Nucleus accumbens (tissue), 56 donors: ENCODE measurements at regions not wholly inside any gene's neighbourhood (a gene's known extent, or its start where the extent isn't known, plus 50 kb on each side); places are given as distances from the start of the nearest gene placed in this dataset.

Experiments
- DNase-seq, 56 donors: peaks; one replicate each; lab custom pipeline; 2025; lab: John Stamatoyannopoulos, UW

DNA sequence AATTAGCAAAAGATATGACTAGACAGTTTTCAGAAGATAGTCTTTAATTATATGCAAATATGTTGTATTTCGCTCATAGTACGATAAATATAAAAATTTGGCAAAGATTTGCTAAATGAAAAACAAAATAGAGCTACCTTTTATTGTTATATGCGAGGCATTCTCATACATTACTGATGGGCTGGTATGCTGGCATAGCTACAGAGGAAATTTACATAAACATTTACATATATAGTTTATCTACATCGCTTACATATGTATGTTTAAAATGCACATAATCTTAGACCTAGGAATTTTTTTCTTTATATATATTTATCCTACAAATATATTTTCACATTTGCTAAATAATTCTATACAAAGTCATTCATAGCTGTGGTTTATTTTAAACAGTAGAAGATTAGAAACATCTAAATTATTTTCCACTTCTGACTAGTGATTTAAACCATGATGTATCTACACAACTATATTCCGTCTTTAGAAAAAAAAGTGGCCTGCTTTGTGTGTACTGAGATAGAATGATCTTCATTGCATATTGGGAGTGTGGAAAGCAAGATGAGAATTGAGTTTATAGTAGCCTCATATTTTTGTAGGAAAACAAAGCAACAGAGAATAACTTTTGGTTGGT, 1345.0 kb upstream of the SLC10A2 start:
- DNase-seq: no peak

DNA sequence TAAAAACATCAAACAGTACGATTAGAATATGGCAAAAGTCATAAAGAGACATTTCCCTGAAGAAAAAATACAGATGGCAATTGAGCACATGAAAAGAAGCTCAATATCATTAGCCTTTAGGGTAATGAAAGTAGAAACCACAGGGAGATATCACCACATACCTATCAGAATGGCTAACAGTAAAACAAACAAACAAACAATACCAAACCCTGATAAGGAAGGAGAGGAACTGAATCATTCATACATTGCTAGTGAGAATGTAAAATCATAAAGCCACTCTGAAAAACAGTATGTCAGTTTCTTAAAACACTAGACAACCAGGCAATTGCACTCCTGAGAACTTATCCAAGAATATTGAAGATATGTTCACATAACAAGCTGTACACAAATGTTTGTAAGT, 1342.5 kb upstream of the SLC10A2 start:
- no peak for DNase-seq

DNA sequence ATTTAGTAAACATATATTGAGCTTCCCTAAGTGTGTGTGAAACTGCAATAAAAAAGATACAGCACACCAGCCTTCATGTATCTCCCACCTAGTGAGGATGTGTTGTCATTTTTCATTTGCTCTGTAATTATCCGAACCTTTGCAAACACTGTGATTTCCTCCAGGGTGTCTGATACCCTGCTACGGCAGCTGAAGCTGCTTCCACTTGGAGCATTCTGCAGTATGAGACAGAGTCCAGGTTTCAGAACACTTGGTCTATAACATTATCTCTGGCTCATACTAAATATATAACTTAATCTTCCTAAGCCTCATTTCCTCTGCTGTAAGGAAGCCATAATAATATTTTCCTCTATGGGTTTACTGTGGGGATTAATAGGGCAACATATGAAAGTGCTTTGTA, 1338.1 kb upstream of the SLC10A2 start:
- no peak for DNase-seq

DNA sequence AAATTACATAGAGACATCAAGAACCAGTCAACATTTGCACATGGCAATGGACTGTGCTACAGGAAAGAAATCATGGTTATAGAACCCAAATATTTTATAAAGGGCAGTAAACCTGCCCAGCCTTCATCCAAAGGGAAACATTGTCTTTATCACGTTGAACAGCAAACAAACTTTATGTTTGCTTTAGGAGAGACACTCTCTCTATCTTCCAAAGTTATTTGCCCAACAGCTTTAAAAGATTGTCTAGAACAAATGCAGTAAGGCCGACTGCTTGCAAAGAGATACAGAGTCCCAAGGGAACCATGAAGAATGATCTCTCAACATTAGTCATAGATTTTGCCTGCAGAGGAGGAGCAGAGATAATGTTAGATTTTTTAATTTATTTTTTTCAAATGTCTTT, 1323.5 kb upstream of the SLC10A2 start:
- DNase-seq: no peak

DNA sequence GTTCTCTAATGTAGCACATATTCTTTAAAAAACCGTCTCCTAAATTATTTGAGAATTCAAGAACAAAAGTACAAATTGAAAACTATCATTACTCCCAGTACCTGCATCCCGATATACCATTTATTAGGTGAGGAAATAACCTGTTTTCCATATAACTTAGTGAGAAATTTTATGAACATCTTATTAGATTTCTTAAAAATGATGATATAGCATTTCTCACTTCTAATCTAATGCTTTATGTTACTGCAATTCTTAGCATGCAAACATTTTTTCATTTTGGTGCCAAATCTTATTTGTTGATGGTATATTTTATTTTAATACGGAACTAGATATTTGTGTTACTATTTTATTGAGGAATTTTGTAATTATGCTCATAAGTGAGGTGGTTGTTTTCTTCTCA, 1321.3 kb upstream of the SLC10A2 start:
- DNase-seq: no peak

DNA sequence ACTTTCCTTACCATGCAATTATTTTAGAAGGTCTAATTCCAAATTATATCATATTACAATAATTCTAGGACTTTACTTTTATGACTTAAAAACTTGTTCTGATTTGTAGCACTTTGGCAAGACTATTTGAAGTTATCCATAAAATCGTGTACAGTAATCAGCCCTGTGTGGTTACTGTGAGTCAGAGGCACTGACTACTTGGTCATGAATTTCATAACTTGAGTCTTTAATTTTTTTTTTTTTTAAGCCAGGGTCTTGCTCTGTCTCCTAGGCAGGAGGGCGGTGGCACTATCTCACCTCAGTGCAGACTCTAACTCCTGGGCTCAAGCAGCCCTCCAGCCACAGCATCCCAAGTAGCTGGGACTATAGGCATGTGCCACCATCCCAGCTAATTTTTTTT, 1319.2 kb upstream of the SLC10A2 start:
- DNase-seq: no peak

DNA sequence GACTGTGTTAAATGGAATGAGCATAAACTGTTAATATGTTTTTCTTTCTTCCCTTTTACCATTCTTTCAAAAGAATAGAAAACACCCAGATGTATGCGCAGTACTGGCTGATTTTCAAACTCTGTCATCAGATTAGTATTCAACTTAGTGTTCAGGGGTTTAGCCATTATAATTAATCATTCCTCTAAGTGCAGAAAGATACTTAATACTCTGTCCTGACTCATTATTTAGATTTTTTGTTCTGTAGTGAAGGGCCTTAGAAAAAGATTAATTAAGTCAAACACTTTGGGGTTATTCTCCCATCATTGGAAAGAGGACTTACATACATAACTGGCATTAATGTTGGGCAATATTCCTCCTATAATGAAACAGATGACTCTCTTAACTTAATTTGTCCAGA, 1316.7 kb upstream of the SLC10A2 start:
- DNase-seq: no peak

DNA sequence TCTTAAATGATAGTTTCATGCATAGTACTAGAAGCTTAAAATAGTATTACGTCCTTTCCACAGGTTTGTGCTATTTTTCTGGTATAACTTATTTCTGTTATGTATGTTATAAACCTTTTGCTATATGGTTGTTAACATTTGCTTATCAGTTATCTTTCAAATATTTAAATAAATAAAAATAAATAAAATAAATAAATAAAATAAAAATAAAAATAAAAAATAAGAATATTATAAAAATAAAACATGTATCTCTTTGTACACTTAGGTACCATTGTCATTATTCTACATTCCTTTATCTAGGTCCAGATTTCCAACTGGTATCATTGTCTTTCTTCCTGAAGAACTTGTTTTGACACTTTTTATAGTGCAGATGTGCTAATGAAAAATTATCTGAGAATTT, 1310.4 kb upstream of the SLC10A2 start:
- no peak for DNase-seq

DNA sequence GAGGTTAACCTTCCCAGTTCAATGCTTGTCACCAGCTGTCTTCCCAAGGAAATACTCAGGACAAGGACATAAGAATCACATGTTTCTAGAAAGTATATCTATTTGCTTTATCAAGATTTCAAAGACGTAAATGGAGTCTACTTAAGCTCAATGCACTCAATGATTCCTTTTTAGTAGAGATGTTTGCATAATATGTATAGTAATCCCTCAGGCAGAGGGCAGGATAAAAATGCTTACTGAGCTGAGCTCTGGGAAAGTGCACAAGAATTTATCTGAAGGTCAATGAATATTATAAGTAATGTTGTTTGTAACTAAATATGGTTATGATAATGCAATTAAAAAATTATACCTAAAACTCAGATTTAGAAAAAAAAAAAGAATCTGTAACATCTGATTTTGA, 1309.4 kb upstream of the SLC10A2 start:
- no peak for DNase-seq

DNA sequence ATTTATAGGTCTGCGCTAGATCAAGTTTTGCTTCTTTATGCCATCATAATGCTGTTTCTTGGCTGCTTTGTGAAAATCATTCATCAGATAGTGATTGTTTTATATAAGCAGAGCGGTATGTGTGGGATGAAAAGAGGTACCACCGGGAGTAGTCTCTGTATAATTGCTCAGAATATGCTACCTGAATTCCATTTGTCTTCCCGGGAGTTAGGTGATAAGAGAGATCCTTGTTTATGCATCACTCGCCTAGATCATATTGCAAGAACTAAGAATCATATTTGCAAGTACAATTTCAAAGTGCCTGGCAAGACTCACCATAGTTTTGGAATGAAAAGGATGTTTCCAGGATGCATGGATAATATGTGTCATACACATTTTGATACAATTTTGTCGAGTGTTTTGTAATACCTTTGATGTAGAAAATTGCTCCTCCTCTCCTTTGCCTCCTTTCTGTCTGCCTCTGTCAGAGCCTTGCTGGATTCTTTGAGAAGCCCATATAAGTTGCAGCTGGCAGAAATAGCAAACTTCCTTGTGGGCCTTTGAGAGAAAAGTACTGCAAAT, 1306.0 kb upstream of the SLC10A2 start:
- DNase-seq: no peak

DNA sequence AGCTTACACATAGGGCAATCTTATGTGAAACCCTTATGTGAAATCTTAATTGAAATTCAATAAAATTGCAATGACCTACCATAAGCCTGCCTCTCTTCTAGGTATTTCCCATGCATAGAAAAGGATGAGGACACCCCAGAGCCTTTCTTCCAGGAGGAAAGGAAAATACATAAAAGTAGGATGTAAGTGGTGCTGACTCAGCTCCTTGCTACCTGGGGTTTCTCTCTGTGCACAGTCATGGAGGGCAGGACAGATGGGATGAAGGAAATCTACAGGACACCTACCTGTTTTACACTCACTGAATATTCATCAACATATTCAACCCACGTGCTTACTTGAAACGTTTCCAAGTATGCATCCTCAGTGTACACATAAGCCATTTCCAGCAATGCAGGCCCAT, 1299.2 kb upstream of the SLC10A2 start:
- DNase-seq: no peak

DNA sequence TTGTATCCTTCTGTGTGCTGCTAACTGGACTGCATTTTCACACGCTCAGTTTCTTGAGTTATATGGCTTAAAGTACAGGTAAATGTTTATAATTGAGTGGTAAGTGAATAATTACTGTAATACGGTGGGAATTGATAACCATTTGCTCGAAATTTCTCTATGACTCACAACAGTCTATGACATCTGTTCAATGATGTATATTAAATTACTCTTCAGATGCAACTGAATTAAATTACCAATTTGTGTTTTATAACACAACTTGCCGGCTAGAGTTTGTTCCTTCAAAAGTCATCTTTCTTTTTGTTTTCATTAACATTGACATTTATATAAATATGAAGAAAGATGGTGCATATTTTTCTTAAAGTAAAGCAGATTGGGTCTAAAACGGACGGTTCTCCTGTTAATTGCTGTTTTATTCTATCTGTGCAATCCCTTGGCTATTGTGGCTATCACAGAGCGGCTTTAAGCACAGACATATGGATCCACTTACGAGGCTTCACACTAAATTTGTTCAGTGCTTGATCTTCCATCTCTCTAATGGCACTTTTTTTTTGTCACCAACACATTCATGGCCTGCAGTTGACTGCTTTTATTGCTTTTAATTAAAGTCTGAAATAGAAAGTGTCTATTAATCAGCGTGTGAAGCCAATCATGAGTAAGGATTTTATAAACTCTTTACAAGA, 1291.6 kb upstream of the SLC10A2 start:
- no peak for DNase-seq

DNA sequence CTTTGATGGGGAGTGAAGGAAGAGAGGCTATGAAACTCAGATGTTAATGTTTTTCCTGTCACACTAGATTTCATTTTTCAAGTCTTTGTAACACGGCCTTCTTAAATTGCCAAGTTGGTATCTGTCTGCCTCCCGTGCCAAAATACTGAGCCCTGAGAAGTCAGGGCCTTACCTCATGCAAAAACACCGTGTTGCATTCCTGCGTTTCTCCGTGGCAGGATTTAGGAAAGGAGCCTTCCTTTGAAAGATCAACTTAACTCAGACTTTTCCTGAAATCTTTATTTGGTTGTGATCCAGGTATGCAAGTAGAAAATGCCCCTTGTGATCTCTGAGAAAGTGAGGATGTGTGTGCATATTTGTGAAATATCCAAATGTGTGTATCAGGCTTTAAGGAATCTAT, 1291.0 kb upstream of the SLC10A2 start:
- no peak for DNase-seq

DNA sequence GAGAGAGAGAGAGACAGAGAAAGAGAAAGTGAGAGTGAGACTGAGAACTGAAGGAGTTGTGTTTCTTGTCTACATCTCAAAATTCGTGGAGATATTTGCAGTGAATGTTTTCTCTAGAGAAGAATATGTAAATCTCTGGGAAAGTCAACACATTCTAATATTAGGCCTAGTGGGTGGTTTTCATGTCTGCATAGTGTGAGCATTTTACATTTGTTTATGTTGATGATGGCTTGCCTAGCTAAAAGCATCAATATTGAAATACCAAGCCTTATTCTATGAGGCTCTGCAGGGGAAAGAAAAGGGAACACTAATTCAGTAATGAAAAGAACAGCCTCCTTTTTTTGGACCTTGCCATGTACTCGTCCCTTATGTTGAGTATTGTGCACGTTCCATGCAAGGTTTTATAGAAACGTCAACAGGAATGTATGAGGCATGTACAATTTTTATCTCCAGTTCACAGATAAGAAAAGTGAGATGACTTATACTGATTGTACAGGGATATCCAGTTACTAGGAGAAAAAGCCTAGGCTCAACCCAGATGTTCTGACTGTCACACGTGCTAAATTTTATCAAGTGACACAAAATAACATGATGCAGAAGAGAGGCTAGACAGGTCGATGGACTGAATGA, 1288.9 kb upstream of the SLC10A2 start:
- no peak for DNase-seq

DNA sequence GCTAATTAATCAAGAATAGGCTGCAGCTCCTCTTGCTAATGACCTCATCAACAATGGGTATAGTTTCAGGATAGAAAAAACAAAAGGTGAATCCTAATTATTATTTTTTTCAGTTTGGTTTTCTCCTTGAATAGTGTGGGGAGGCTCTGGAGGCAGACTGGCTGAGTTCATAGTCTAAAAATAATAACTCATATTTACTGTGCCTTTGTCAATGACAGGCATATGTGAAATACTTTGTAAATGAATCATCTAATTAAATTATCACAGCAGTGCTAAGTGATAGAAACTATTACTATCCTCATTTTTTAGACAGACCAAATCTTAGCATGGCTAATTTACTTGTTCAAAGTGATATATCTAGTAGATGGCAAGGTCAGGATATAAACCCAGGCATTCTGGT, 1261.0 kb upstream of the SLC10A2 start:
- DNase-seq: no peak

DNA sequence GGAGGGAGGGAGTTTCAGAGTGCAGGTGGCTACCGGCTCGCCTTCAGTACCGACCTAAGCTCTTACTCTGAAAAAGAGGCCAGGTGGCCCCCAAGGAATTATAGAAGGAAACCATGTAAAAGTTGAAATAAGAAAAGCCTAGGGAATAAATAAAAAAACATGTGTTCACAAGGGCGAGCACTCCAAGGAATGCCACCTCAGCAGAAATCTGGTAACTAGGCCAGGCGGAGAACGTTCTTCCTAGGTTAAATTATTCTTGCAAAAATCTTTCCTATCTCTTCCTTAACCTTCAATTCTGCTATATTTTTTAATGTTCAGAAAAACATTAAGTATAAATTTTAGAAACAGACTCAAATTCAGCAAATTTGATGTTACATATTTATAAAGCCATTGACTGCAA, 1260.3 kb upstream of the SLC10A2 start:
- DNase-seq: no peak

DNA sequence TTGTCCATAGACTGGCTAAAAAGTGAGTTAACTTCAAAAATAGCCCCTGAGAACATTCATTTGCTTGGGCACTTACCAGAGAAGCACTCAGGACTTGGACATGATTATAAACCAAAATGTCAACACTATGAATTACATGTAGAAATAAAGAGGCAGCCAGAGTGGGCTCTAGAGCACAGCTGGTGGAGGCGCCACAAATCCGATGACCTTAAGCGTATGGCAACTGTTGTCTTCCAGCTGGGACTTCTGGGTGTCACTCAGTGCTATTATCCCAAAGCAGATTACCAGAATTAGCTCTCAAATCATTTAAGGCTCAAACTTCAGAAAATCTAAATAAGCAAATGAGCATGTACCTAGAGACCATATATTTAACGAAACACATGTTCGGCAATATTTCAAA, 1255.5 kb upstream of the SLC10A2 start:
- no peak for DNase-seq

DNA sequence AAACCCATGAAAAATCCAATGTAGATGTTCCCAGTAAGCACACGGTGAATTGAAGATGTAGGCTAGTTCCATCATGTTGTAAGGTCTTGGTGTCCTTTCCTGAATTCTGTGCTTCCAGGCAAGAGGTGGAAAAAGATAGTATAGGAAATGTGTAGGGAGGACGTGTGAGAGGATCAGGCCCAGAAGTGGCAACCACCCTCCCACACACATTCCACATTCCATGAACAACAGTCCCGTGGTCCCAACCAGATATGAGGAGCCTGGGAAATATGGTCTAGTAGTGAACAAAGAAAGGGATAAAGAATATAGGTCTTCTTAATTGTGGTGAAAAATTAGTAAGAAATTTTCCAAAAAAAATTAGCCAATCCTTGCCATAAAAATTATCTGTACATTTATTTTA, 1254.2 kb upstream of the SLC10A2 start:
- DNase-seq: no peak

DNA sequence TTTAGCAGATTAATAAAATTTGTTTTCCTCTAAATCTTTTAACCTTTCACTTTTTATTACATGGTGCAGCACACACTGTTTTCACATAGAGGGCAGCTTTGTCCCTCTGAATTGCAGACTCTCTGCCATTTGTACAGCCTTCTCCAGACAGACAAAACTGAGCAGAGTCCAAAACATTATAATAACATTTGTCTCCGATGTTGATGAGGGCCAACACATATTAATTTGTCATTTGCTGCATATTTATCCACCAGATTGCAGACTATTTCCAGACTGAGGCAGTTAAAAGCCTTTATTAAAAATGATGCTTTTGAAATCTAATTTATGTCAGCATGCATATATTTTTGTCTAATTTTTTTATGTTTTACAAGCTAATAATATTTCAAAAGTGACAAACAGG, 1251.9 kb upstream of the SLC10A2 start:
- DNase-seq: peak in 1 of 56 donors; percentile 4

DNA sequence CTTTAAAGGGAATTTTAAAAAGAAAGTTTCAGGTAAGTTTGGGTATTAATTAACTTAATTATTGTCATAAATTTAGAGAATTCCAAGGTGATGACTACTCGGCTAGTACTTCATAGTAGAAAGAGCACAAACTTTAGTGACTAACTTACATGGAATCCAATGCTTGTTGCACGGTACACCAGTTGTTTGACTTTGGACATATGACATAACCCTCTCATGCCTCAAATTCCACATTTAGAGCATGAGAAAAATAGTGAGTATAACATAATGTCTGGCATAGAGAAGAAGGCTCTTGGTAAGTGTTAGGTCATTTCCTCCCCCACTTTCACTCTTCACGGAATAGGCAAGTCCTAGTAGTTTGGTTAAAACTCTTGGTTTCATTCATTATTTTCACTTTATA, 1249.4 kb upstream of the SLC10A2 start:
- no peak for DNase-seq

DNA sequence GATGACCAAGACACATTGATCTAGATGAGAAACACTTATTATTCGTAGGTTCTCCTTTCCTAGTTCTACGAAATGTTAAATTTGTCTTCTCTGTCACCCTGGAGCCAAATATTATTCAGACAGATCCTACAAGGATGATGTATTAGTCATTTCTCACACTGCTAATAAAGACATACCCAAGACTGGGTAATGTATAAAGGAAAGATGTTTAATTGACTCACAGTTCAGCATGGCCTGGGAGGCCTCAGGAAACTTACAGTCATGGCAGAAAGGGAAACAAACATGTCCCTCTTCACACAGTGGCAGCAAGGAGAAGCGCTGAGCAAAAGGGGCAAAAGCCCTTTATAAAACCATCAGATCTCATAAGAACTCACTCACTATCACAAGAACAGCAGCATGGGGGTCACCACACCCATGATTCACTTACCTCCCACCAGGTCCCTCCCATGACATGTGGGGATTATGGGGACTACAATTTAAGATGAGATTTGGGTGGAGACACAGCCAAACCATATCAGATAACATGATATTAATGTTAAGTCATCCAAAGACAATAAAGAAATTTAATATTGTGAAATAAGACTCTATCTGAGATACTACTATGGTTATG, 1248.8 kb upstream of the SLC10A2 start:
- DNase-seq: no peak

DNA sequence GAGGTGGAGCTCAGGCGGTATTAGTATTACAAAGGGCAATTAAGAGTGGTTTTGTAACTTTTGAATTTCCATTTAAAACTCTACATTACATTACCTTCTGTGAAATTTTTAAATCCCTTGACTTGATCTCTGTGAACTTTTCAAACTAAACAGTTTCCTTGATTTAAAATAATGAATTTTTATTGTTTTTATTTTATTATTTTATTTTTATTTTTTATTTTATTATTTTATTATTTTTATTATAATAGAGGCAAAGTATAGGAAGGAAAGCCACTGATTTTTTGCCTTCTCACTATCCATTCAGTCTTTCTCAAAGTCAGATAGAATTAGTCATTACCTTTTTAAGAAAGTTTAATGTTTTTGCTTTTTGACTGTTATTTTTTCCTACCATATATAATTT, 1248.1 kb upstream of the SLC10A2 start:
- no peak for DNase-seq
